ENCODE measurements at regions not wholly inside any gene's neighbourhood (a gene's known extent, or its start where the extent isn't known, plus 50 kb on each side); places are given as distances from the start of the nearest gene placed in this dataset.

GRCh38 chr15:69956417-69956816 is 141.3 kb downstream of the TLE3 start:
- no peak for DNase-seq (ENCODE audit: low spot score)

- no peak for DNase-seq (ENCODE audit: low spot score)
Observed at GRCh38 chr15:69957175-69957574, 140.5 kb downstream of the TLE3 start.

DNA sequence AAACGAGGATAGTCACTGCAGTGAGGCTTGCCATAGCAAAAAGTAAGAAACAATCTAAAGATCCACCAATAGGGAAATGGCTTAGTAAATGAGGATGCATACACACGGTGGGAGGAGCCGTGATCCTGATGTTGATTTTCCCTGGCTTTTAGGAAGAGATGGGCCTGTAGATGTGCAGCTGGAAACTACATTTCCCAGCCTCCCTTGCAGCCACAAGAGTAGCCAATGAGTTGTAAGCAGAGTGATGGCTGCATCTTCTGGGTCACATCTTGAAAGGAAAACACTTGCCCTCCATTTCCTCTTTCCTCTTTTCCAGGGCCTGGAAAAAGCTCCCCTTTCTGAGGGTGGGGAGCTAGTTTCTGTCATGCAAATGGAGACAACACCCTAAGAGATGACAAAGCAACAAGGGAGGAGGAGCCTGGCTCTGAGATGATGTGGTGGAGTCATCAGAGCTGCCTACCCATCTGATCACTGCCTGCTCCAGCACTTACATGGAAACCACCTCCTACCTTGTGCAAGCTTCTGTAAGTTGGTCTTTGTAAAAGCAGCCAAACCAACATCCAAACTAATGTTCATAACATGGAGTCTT is 139.1 kb downstream of the TLE3 start:
- DNase-seq (ENCODE audit: low spot score), result no peak

DNA sequence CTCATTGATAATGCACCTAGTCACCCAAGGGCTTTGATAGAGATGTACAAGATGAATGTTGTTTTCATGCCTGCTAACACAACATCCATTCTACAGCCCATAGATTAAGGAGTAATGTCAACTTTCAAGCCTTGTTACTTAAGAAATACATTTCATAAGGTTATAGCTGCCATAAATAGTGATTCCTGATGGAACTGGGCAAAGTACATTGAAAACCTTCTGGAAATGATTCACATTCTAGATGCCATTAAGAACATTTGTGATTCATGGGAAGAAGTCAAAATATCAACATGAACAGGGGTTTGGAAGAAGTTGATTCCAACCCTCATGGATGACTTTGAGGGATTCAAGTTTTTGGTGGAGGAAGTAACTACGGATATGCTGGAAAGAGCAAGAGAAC is 135.2 kb downstream of the TLE3 start:
- DNase-seq (ENCODE audit: low spot score), result no peak

DNA sequence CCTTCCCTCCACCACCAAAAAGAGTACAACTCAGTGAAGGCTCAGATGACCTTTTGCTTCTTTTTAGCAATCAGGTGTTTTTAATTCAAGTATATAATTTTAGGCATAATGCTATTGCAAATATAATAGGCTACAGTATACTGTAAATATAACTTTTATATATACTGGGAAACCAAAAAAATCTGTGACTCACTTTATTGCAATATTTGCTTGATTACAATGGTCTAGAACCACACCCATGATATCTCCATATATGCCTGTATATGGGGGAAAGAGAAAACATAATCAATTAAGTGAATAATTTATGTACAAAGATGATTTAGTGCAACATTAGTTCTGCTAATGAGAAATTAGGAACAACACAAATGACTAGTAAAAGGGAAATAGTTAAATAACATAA is 134.3 kb downstream of the TLE3 start:
- DNase-seq (ENCODE audit: low spot score), result no peak

DNA sequence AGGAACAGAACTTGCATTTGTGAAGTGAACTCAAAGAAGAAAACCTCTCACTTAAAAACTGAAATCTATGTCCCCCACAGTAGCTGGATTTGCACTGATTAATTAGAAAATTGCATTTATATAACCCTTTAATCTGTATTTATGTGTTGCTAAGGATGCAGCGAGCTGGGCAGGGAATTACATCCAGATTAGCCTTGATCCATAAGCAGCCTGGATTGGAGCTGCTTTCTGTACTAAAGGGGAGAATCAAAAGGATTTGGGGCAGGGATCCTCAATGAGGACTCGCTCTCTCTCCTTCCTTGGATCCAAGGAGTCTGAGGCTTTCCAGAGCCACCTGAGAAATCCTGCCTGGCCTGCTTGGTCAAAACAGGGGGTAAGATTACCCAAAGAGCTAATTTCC is 125.9 kb downstream of the TLE3 start:
- no peak for DNase-seq (ENCODE audit: low spot score)

GRCh38 chr15:69972436-69972835 is 125.3 kb downstream of the TLE3 start:
- no peak for DNase-seq (ENCODE audit: low spot score)

- DNase-seq (ENCODE audit: low spot score), result peak; percentile 7
Observed at GRCh38 chr15:69973102-69973714, 124.5 kb downstream of the TLE3 start.

GRCh38 chr15:69973880-69974279 is 123.8 kb downstream of the TLE3 start:
- DNase-seq (ENCODE audit: low spot score), result no peak

GRCh38 chr15:69974321-69974720 is 123.4 kb downstream of the TLE3 start:
- no peak for DNase-seq (ENCODE audit: low spot score)

GRCh38 chr15:69976366-69976994 is 121.2 kb downstream of the TLE3 start:
- peak; percentile 47 for DNase-seq (ENCODE audit: low spot score)

- DNase-seq (ENCODE audit: low spot score), result no peak
Observed at GRCh38 chr15:69978603-69979002, 119.1 kb downstream of the TLE3 start.

- no peak for DNase-seq (ENCODE audit: low spot score)
Observed at GRCh38 chr15:69979262-69979661, 118.5 kb downstream of the TLE3 start.

DNA sequence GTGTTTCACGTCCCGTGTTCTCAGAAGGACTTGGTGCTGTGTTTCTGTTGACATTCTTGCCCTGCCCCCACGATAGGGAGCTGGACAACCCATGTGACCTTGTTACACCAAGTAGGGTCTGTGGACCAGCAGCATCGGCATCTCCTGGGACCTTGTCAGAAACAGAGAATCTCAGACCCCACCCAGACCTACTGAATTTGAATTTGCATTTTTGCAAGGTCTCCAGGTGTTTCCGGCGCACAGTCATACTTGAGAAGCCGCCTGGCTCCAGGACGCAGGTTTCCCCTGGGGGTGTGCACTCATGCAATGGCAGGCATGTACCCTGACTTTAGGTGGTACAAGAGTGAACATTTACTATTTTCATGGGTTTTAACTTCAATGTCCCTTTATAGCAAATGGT is 117.9 kb downstream of the TLE3 start:
- no peak for DNase-seq (ENCODE audit: low spot score)

GRCh38 chr15:69980341-69981059 is 117.2 kb downstream of the TLE3 start:
- no peak for DNase-seq (ENCODE audit: low spot score)

DNA sequence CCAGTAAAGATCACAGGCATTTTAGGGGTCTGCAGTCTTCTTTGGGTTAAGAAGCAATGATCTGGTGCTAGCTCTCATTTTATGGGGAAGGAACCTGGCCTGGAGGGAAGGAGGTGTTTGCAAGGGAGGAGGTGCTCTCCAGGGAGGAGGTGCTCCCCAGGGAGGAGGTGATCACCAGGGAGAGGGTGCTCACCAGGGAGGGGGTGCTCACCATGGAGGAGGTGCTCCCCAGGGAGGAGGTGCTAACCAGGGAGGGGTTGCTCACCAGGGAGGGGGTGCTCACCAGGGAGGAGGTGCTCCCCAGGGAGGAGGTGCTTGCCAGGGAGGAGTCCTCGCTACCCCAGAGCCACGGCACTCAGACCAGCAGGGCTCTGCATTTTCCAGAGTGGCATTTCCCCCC is 115.7 kb downstream of the TLE3 start:
- no peak for DNase-seq (ENCODE audit: low spot score)

DNA sequence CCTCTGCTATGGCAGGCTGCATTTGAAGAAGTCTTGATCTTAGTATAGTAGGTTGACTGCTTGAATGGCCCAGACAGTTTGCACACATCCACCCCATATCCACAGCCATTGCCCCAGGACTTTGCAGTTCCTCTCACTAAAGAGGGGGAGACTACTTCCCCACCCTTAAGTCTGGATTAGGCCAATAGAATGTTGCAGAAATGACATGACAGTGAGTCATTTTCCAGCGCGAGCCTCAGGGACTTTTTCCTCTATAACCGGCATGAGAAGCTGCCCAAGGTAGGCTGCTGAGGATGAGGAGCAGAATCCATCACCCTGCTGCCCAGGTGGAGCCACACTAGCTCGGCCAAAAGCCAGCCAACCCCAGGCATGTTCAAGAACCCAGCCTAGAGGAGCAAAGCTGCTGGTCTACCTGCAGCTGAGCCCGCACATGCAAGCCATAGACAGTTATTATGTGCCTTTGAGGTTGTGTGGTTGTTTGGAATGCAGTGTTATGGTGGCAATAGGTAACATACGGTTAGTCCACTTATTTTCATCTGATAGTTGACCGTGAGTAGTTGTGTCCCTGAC is 113.9 kb downstream of the TLE3 start:
- no peak for DNase-seq (ENCODE audit: low spot score)

DNA sequence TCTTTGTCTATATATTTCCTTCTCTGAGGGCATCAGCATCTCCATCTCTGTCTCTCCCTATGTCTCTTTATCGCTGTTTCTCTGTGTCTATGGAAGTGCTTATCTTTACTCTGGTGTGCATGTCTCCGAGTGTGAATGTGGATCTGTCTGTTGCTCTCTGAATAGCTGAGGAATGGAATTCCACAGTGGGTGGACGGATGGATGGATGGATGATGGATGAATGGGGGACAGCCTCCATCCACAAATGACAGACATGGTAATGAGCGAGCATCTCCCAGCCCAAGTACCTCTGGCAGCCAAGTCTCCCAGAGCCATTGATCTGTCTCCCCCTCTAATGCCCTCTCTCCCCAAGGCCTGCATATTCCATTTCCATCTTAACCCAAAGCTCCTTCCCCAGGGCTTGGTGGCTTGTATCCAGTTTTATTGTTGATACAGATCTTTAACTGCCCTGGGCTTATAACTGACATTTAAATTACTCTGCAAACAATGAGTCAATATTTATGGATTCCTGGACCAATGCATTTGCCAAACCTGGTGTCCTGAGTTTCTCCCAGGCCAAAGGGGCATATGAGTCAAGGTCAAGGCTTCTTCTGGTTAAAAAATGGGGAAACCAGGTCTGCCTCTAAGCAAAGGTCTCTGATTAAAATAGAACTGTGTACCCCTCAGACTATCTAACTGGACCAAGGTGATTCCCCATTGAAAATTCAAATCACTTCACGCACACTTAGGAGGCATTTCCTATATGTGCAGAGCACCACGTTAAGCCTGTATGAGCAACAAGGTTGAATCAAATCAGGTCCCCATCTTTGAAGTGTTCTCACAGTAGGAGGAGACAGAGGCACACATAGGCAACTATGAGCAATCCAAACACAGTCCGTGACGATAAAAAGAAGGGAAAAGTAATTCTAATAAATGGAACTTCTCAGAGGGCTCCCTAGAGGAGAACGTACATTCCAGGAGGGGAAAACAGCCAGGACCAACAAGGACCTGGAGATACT is 109.9 kb downstream of the TLE3 start:
- no peak for DNase-seq (ENCODE audit: low spot score)

DNA sequence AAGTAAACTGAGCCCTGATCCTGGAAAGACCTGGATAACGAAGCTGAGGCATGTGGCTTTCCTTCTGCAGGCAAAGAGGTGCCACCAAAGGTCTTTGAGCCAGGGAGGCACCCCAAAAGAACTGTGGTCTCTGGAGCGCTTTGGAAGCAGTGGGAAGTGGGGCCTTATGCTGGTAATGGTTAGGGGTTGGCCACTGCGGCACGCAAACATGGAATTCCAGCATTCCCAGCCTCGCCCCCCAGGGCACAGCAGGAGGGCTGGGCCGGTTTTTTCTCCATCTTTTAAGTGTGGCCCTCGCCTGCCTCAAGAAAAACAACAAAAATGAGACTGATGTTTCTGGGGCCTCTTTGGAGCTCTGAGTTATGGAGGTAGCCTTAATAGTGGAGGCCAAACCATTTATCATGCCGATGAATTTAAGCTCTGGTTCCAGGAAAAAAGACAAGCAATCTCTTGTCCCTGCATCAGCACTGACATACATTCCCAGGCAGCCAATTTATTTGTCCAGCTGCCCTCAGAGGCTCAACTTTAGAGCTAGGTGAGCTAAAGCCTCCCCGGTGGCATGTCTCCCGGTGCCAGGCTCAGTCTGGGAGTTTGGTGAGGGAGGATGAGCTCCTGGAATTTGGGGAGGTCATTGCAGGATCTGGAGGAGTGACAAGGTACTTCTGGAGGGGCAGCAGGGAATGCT is 109.0 kb downstream of the TLE3 start:
- DNase-seq (ENCODE audit: low spot score), result no peak

GRCh38 chr15:69990566-69991421 is 106.9 kb downstream of the TLE3 start:
- DNase-seq (ENCODE audit: low spot score), result no peak
